CD1c-positive myeloid dendritic cell (primary cell): ENCODE measurements at regions not wholly inside any gene's neighbourhood (a gene's known extent, or its start where the extent isn't known, plus 50 kb on each side); places are given as distances from the start of the nearest gene placed in this dataset.
"Not testable (repeated sequence)": the region's sequence is repeated elsewhere in the genome, so short reads cannot be mapped to it uniquely, and the experiment has no call there.

Experiments used
- DNase-seq: peaks from one replicate; pipeline ENCODE4 v3.0.0-alpha.2; 2016; ENCODE audit errors: extremely low spot score

DNA sequence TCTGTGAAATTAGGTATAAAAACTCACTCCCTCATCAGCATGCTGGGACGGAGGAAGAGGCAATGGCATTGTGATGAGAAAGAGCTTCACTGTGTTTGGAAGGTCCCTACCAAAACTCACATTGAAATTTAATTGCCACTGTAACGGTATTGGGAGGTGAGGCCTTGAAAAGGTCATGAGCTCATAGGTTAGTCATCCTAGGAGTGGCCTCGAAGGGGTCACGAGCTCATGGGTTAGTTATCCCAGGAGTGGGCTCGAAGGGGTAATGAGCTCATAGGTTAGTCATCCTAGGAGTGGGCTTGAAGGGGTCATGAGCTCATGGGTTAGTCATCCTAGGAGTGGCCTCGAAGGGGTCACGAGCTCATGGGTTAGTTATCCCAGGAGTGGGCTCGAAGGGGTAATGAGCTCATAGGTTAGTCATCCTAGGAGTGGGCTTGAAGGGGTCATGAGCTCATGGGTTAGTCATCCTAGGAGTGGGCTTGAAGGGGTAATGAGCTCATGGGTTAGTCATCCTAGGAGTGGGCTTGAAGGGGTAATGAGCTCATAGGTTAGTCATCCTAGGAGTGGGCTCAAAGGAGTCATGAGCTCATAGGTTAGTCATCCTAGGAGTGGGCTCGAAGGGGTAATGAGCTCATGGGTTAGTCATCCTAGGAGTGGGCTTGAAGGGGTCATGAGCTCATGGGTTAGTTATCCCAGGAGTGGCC lies 582.7 kb downstream of the GLRX3 start:
- DNase-seq = not testable (repeated sequence)

DNA sequence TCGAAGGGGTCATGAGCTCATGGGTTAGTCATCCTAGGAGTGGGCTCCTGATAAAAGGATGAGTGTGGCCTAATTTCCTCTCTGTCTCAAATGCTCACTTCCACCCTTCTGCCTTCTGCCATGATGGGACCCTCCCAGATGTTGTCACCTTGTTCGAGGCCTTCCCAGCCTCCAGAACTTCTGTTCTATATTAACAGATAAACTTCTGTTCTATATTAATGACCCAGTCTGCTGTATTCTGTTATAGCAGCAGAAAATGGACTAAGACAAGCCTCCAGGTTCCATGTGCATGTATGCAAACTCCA lies 583.2 kb downstream of the GLRX3 start:
- no peak for DNase-seq

DNA sequence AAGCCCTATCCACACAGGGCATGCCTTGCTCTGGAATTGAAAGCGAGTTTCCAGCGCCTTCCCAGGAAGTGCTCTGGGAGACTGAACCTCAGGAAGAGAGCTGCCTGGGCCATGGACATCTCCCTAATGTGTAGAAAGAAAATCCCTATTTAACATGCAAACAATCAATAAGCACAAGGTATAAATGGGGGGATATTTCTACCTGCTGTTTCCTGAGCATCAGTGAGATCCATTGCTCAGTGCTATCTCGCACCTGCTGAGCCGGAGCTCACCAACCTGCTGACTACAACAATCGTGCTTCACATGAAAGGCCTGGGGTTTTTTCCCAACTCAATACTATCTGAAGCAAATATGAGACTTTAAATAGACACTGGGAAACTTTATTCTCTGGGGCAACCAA lies 584.0 kb downstream of the GLRX3 start:
- DNase-seq = no peak

DNA sequence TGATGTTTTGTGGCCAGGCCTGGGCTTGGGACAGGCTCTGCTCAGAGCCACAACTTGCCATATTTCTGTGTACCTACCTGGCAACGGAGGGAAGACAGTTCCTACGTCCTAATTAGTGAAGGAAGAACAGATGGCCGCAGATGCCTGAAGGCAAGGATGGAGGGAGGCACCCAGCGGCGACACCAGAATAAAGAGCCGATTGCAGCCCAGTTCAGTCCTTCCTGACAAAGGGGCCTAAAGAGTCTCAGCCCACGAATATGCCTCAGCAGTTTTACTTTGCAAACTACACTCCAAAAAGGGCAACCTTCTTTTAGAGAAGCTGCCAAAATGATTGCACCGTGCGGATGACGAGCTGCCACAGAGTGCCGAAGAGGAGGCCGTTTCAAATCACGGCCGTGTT lies 585.8 kb downstream of the GLRX3 start:
- no peak for DNase-seq

- no peak for DNase-seq
Measured at GRCh38 chr10:130723704-130724103, 587.5 kb downstream of the GLRX3 start.

DNA sequence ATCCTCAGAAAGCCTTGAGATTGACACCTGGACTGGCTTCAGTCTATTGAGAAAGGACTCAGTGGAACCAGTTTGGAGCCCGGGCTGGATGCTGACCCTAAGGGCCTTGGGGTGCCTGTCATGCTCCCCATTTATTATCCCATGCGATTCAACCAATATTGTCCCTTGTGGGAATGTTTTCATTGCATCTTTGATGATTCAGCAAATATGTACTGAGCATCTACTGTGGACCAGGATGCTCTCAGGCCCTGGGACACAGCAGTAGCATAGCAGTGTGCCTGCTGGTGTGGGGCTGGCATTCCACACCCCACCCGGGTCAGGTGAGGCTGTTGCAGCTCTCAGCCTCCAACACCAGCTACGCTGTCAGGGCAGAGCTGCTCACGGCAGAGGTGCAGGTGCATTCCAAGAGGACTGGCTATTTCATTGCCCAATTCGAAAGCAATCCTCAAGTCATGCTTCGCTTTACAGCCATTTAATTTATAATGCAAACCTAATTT lies 586.0 kb downstream of the TCERG1L start:
- no peak for DNase-seq

DNA sequence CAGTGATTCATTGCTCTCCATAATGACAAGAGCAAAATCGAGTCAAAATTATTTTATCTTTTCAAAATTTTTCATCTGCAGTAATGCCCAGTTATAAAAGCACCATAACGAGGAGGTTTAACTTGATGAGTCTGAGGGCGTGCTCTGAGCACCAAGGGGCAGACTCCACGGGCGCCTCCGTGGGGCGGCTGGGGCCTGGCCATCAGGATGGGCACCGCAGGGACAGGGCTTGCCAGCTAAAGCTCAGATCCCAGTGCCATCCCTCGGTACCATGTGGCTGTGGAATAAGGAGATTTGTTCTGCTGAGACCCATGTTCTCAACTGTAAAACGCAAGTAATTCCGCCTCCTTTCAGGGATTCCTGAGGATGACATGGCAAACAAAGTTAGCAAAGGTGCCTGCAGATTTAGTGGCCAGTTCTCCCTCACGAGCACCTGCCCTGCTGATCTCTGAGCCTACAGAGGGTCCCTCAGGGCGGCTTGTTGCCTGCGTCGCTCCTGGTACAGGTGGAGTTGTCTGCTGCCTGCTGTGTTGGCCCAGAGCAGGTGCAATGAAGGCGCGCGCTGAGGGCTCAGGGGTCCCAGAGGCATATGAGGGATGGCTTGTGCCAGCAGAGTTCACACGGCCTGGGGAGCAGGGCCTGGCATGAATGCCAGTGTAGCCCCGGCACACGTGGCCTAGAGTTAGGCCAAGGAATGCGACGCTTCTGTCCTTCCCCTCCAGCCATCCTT lies 584.4 kb downstream of the TCERG1L start:
- DNase-seq = no peak

GRCh38 chr10:130727766-130728490 lies 583.6 kb downstream of the TCERG1L start:
- no peak for DNase-seq

DNA sequence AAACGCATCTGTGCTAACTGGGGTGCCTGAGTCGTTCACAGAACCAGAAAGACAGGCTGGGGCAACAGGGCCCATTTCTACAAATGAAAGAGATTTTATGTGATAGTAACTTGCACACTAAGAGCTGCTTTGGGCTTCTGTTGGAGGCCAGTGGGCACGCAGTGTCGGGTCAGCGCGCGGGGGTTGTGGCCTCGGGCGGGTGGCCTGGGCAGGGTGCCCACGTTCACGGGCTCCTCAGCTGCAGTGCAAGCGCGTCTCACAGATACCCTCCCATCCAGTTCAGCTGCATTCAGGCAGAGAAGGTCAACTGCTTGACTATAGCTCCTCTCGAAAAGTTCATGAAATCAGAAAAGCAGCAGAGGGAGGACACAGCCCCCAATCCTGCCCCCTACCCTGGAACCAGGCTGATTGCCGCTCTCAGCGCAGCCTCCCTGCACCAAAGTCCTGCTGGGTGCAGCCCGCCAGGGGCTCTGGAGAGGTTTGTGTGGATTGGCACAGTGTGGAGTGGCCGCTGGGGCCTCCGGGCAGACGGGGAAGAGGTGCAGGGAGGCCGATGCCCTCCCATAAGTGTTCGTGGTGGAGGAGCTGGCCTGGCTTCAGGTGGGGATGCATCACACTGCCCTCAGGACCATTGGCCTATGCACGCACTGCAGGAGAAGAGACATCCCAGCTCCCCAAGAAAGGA lies 582.8 kb downstream of the TCERG1L start:
- DNase-seq = no peak

- no peak for DNase-seq
Measured at GRCh38 chr10:130729876-130730275, 581.6 kb downstream of the TCERG1L start.

- DNase-seq = no peak
Measured at GRCh38 chr10:130737186-130737585, 574.3 kb downstream of the TCERG1L start.

- DNase-seq = no peak
Measured at GRCh38 chr10:130737621-130738020, 573.9 kb downstream of the TCERG1L start.

DNA sequence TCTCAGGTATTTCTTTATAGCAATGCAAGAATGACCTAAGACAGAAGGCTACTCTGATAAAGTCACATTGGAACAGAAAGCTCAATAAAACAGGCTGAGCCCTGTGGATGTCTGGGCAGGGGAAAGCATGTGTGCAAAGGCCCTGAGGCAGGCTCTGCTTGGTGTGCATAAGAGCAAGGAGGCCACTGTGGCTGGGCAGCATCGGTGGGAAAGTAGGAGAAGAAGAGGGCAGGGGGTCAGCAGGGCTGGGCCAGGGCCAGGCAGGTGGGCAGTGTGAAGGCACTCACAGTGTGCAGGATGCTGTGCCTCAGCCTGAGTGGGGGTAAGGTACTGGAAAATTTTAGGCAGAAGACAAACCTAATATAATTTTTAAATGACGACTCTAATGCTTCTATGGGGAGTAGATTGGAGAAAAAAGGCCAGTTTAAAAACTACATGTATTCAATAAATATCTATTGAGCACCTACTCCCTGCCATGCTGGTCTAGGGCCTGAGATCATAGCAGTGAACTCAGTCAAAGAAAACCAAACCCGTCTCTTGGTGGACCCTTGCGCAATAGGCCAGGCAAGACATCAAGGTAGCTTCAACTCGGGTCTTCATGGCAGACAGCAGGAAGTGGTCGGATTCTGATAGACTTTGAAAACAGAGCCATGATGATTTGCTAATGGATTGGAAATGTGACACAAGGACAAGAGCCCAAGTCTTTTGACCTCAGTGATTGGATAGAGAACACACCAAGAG lies 572.3 kb downstream of the TCERG1L start:
- no peak for DNase-seq

DNA sequence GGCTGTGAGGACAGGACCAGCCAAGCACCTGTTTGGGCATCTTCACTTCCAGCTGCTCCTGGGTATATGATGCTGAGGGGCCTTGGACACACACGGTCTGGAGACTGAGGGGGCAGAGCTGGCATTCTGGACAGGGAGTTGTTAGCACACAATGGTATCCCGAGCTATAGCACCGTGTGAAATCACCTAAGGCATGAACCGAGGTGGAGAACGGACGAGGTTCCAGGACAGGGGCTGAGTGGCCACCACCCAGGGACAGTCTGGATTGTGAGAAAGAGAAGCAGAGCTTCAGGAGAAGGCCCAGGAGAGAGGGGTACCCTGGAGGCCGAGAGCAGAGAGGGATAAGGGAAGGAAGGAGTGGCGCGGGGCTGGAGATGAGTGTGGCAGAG lies 571.8 kb downstream of the TCERG1L start:
- no peak for DNase-seq

DNA sequence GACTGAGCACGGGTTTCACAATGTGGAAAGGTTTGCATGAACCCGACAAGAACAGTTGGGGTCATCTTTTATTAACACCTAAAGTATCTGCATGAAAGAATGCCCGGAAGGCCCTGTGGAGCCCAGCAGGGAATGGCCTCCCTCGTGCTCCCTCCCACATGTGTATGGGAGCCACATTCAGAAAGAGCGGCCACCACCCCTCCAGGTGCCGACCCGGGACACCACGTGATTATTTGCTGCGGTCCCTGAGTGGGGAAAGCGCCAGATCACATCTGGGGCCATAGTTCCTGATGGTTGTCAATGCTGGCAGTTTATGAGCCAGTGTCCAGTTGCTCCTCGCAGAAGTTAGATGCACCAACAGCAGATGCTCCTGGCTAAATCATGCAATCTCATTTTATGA lies 571.4 kb downstream of the TCERG1L start:
- no peak for DNase-seq

GRCh38 chr10:130740915-130741750 lies 570.4 kb downstream of the TCERG1L start:
- no peak for DNase-seq

GRCh38 chr10:130741901-130742855 lies 569.3 kb downstream of the TCERG1L start:
- DNase-seq = no peak

GRCh38 chr10:130742941-130743675 lies 568.4 kb downstream of the TCERG1L start:
- no peak for DNase-seq

- DNase-seq = no peak
Measured at GRCh38 chr10:130743751-130744271, 567.7 kb downstream of the TCERG1L start.
